ENCODE measurements at regions not wholly inside any gene's neighbourhood (a gene's known extent, or its start where the extent isn't known, plus 50 kb on each side); places are given as distances from the start of the nearest gene placed in this dataset.
"Not testable (repeated sequence)": the region's sequence is repeated elsewhere in the genome, so short reads cannot be mapped to it uniquely, and the experiment has no call there.

- DNase-seq: no peak
These were observed 317.8 kb downstream of the SHQ1 start for GRCh38 chr3:72530426-72530825.

DNA sequence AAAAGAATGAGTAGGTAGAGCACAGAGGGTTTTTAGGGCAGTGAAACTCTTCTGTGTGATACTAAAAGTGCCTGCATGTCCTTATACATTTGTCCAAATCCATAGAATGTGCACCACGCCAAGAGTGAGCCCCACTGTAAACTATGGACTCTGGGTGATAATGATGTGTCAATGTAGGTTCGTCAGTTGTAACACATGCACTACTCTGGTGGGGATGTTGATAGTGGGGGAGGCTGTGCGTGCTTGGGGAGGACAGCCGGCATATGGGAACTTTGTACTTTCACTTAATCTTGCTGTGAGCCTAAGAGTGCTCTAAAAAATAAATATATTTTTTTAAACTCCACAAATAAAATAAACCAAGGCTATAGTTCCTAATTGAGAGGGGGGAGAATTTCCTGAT lies 319.2 kb downstream of the SHQ1 start:
- DNase-seq: no peak

DNA sequence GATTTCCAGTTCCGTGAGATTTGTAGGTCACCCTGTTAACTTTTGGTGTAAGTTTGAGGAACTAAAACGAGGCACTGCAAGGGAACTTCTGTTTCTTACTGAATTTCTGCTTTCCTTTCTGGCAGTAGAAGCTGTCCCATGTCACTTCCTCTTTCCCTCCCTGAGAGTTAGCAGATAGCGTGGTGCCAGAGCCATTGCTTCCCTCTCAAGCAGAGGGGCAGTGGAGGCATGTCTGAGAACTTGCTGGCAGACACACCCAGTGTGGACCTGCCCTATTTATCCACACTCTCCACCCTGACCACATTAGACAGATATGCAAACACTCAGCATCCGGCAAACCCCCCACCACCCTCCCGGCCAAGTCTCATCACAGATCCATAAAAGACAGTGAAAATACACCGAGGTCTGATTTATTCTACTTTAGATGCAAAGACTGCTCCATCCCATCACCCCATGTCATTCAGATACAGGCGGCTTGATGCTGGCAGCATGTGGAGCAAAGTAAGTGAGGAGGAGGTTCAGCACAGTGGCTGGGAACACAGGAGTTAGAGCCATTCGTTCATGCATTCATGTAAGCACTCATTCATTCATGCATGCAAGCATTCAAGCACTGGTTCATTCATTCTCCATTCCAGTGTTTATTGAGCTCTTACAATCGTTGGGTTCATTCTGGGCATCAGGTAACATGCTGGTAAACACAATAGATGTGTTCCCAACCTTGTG lies 324.7 kb downstream of the SHQ1 start:
- no peak for DNase-seq

GRCh38 chr3:72520690-72521308 lies 327.4 kb downstream of the SHQ1 start:
- peak; percentile 40 for DNase-seq

- DNase-seq: no peak
These were observed 328.2 kb downstream of the SHQ1 start for GRCh38 chr3:72519946-72520604.

DNA sequence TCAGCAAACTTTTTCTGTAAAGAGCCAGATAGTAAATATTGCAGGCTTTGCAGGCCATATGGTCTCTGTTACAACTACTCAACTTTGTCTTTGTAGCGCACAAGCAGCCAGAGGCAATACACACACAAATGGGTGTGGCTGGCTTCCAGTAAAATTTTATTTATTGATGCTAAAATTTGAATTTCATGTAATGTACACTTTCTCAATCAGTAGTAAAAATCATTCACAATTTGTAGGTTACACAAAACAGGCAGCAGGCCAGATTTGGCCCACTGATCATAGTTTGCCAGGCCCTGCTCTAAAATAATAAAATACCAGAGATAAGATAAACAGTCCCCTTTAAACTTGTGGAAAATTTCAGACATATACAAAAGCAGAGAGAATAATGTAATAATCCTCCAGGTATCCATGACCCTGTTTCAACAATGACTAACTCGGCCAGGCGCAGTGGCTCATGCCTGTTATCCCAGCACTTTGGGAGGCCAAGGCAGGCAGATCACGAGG lies 330.3 kb downstream of the SHQ1 start:
- DNase-seq: no peak

GRCh38 chr3:72517336-72517735 lies 330.9 kb downstream of the SHQ1 start:
- no peak for DNase-seq

- DNase-seq: no peak
These were observed 331.9 kb downstream of the SHQ1 start for GRCh38 chr3:72516361-72516760.

DNA sequence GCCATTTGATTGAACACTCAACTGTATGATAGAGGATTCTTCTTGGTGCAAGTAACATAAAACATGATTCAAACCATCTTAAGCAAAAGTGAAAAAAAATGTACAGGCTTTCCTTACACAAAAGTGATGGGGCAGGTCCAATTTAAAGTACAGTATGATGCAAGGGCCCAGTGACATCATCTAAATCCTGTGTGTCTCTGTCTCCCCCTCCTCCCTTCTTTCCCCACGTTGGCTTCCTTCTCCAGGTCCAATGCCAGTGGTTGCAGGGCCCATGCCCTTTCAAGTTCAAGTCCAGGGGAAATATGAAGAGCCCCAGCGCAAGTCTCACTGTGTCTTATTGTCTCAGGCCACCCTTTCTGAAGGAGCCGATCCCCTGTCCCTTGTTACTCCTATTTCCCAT lies 332.3 kb downstream of the SHQ1 start:
- no peak for DNase-seq

DNA sequence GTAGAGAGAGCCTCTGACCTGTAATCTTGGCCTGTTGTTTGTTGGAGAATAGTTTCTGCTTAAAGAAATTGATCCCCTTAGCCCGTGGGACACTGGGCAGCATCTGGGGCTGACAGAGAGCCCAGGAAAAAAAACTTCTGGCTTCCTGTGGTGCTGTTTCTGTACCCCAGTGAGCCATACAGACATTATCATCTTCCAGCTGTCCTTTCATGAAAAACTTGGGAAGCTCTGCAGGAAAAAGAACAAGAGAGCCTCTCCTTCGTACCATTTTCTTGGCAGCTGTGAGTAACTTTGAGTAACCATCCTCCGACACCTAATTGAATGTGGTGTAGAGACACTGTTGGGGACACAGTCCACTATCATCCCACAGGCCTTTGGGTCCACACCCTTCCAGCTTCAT lies 333.0 kb downstream of the SHQ1 start:
- no peak for DNase-seq

- no peak for DNase-seq
These were observed 338.0 kb downstream of the SHQ1 start for GRCh38 chr3:72510247-72510646.

- DNase-seq: no peak
These were observed 342.5 kb downstream of the SHQ1 start for GRCh38 chr3:72505539-72506405.

- not testable (repeated sequence) for DNase-seq
These were observed 350.7 kb downstream of the SHQ1 start for GRCh38 chr3:72497501-72497900.

DNA sequence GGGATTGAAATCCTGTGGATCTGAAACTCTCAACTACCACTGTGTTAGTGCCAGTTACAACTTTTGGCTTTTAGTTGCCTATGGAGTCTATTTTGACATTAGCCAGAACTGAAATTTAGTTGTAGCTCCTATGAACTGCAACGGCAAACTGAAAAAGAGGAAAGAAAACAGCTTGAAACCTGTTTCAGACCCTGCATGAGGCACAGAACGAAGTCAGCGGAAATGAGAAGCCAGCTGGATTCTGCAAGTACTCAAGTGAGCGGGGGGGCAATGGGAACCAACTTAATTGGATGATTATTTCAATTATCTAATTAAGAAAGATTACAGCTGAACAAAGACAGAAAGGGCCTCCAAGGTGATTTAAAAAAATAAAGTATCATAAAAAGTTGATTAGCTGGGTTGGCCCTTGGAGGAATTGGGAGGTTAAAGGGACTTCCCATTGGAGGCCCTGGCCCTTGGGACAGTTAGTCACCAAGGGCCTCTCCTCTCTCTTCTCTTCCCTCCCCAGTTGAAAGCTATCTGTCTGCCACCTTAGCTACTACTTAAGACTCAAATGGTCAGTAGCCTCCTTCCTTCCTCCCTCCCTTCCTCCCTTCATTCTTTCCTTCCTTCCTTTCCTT lies 352.1 kb downstream of the SHQ1 start:
- DNase-seq: no peak

DNA sequence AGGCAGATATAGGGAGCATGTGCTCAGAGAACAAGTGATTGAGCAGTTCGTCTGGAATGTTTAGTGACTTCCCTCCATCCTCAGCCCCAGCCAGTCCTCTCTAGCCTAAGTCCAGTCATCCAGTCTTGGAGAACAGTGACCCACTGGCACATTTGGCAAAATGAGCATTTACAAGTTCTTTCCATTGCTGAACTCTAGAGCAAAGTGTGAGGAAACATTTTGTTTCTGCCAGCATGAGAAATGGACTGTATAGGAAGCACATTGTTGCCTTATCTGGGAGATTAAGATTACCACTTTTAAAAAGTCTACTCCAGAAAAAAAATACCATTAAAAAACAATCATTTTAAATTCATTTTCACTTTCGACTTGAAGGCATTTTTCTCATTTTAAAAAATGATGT lies 353.6 kb downstream of the SHQ1 start:
- DNase-seq: no peak

DNA sequence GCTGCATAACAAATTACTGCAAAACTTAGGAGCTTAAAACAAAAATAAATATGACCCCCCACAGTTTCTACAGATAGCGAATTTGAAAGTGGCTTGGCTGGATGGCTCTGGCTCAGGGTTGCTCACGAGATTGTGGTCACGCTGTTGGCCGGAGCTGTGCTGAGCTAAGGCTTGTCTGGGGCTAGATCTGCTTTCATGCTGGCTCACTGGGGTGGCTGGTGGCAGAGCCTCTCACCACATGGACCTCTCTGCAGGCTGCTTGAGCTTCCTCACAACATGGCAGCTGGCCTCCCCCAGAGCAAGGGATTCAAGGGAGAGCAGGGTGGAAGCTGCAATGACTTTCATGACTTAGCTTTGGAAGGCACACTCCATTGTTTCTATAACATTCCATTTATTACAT lies 354.1 kb downstream of the SHQ1 start:
- no peak for DNase-seq

- peak; percentile 94 for DNase-seq
These were observed 356.0 kb downstream of the SHQ1 start for GRCh38 chr3:72492240-72492639.

GRCh38 chr3:72490688-72491435 lies 357.4 kb downstream of the SHQ1 start:
- DNase-seq: no peak

DNA sequence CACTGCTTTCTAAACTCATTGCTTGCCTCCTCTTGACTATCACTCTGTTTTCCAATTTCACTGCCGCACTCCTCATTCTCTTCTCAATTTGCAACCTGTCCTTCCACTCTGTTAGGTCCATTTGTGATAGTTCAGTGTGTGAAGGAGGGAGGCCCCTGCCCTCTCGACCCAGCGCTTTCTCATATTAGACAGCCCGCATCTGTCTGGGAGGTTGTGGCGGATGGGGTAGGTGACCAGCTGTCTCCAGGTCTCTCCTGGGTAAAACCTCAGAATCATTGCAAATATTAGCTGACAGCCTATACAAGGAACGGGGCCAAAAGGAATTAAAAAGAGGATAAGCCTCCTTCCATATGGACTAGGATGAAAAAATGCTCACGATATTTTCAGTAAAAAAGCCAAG lies 358.3 kb downstream of the SHQ1 start:
- no peak for DNase-seq

DNA sequence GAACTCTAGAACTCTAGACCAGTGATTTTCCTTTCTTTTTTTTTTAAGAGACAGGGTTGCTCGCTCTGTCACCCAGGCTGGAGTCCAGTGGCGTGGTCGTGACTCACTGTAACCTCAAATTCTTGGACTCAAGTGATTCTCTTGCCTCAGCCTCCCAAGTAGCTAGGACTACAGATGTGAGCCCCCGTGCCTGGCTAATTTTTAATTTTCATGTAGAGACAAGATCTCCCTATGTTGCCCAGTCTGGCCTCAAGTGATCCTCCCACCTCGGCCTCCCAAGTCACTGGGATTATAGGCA lies 359.6 kb downstream of the SHQ1 start:
- peak; percentile 44 for DNase-seq

DNA sequence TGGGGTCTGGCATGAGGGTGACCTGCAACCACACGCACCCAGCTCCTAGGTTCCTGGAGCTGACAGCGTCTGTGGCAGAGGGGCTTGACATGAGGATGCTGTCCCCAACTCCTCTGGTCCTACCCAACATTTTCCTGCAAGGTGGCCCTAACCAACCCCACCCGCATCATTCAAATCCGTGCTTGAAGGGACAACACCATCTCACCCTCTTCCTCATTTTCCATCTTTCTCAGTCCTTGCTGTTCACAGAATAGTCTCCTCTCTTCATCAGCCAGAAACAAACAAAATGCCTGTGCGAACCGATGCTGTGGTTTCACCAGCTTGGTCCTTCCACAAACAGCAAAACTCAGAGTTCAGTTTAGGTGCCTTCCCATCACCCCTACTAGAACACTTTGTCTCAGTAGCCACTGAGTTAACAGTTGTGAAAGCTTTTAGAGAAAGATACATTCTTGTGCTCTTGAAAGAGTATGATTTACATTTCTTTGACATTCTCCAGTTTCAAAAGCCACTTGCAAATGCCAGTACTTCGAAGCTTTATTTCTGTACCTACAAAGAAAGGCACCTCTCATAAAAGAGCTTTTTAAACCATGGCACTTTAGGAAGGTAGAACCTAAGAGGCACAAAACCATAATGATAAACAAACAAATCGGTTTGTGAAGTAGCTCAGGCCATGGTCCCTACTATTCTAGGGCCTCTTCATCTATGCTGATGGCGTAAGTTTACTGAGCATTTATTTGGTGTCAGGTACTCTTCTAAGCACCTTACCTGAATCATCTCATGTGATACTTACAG lies 360.1 kb downstream of the SHQ1 start:
- DNase-seq: peak; percentile 36
